SH-SY5Y (cell line): ENCODE measurements at regions not wholly inside any gene's neighbourhood (a gene's known extent, or its start where the extent isn't known, plus 50 kb on each side); places are given as distances from the start of the nearest gene placed in this dataset.

ENCODE experiments used
- GATA2 ChIP-seq: IDR thresholded peaks from 2 replicates; pipeline ENCODE4 v1.6.1; 2011; ENCODE audit warnings: mild to moderate bottlenecking, low read depth, low read length
- GATA3 ChIP-seq: IDR thresholded peaks from 2 replicates; pipeline ENCODE4 v1.6.1; 2011; ENCODE audit warnings: low read depth, mild to moderate bottlenecking, low read length, moderate library complexity

GRCh38 chr12:18932211-18932610 is 194.3 kb downstream of the CAPZA3 start:
- TF ChIP-seq GATA2 (no peak), GATA3 (no peak)
